ENCODE measurements at regions not wholly inside any gene's neighbourhood (a gene's known extent, or its start where the extent isn't known, plus 50 kb on each side); places are given as distances from the start of the nearest gene placed in this dataset.

DNA sequence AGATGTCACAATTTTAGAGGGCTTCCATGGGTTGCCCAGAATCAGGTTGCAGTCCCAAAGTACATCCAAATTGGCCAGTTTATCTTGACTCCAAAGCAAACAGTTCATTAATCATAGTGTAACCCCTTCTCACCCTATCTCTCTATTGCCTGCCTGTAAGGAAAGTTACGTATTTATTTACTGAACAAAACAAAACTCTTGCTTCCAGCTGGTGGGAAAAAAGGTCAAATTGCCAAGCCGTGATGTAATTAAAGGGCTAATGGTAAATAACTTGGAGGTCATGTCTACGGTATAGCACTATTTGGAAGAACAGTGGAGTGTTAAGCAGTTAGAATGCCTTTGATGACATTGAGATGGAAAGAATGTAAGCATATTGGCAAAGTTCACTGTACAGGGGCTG, 214.0 kb downstream of the DLEU7 start:
- TF ChIP-seq, protein P1, sequence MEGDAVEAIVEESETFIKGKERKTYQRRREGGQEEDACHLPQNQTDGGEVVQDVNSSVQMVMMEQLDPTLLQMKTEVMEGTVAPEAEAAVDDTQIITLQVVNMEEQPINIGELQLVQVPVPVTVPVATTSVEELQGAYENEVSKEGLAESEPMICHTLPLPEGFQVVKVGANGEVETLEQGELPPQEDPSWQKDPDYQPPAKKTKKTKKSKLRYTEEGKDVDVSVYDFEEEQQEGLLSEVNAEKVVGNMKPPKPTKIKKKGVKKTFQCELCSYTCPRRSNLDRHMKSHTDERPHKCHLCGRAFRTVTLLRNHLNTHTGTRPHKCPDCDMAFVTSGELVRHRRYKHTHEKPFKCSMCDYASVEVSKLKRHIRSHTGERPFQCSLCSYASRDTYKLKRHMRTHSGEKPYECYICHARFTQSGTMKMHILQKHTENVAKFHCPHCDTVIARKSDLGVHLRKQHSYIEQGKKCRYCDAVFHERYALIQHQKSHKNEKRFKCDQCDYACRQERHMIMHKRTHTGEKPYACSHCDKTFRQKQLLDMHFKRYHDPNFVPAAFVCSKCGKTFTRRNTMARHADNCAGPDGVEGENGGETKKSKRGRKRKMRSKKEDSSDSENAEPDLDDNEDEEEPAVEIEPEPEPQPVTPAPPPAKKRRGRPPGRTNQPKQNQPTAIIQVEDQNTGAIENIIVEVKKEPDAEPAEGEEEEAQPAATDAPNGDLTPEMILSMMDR (IDR thresholded peaks at IDR 0.05) = no peak
- TF ChIP-seq POLR2A (IDR thresholded peaks at IDR 0.05) = no peak
